Gastrocnemius medialis (tissue), 4 donors: ENCODE measurements at regions not wholly inside any gene's neighbourhood (a gene's known extent, or its start where the extent isn't known, plus 50 kb on each side); places are given as distances from the start of the nearest gene placed in this dataset.
"Not testable (repeated sequence)": the region's sequence is repeated elsewhere in the genome, so short reads cannot be mapped to it uniquely, and the experiment has no call there.

ENCODE experiments used
- POLR2A ChIP-seq, 2 donors: fragments of 450-650 bp; IDR thresholded peaks; one replicate each; pipeline ENCODE4 v1.6.1; 2017; ENCODE audit warnings: antibody characterized with exemption in 2 of 2, mild to moderate bottlenecking in 2 of 2, moderate library complexity in 2 of 2
- TF ChIP-seq, protein P1 (sequence below), 5 experiments: fragments of 450-650 bp in 3 of 5; fragments of 200-600 bp in 2 of 5; sonication (generic) in 2 of 5; IDR thresholded peaks in 4 of 5; conservative IDR thresholded peaks in 1 of 5; 1 replicate in 4 of 5; 2 replicates in 1 of 5; pipeline ENCODE4 v1.5.1; 2016 to 2019; ENCODE audit warnings: antibody characterized with exemption in 5 of 5, mild to moderate bottlenecking in 3 of 5, moderate library complexity in 3 of 5

GRCh38 chr5:102688076-102688475 lies 67.0 kb upstream of the PAM start:
- not testable (repeated sequence) for TF ChIP-seq POLR2A (IDR thresholded peaks at IDR 0.05)
- TF ChIP-seq, protein P1, sequence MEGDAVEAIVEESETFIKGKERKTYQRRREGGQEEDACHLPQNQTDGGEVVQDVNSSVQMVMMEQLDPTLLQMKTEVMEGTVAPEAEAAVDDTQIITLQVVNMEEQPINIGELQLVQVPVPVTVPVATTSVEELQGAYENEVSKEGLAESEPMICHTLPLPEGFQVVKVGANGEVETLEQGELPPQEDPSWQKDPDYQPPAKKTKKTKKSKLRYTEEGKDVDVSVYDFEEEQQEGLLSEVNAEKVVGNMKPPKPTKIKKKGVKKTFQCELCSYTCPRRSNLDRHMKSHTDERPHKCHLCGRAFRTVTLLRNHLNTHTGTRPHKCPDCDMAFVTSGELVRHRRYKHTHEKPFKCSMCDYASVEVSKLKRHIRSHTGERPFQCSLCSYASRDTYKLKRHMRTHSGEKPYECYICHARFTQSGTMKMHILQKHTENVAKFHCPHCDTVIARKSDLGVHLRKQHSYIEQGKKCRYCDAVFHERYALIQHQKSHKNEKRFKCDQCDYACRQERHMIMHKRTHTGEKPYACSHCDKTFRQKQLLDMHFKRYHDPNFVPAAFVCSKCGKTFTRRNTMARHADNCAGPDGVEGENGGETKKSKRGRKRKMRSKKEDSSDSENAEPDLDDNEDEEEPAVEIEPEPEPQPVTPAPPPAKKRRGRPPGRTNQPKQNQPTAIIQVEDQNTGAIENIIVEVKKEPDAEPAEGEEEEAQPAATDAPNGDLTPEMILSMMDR (IDR thresholded peaks at IDR 0.05 in 4 of 5, conservative IDR thresholded peaks at IDR 0.05 in 1 of 5) = not testable (repeated sequence)
